ENCODE measurements at regions not wholly inside any gene's neighbourhood (a gene's known extent, or its start where the extent isn't known, plus 50 kb on each side); places are given as distances from the start of the nearest gene placed in this dataset.
"Not testable (repeated sequence)": the region's sequence is repeated elsewhere in the genome, so short reads cannot be mapped to it uniquely, and the experiment has no call there.

DNA sequence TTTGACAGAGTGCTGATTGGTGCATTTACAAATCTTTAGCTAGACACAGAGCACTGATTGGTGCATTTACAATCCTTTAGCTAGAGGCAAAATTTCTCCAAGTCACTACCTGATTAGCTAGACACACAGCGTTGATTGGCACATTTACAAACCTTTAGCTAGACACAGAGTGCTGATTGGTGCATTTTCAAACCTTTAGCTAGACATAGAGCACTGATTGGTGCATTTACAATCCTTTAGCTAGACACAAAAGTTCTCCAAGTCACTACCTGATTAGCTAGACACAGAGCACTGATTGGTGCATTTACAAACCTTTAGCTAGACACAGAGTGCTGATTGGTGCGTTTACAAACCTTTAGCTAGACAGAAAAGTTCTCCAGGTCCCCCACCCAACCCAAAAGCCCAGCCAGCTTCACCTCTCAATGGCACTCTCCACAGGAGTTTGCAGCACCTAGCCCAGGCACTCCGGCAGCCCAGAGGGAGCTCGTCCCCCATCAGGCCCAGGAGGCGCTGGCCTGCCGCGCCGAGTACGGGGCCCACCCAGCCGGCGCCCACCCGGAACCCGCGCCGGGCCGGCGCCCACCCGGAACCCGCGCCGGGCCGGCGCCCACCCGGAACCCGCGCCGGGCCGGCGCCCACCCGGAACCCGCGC lies 241.8 kb downstream of the ASXL3 start:
- TF ChIP-seq POLR2A (IDR thresholded peaks at IDR 0.05; ENCODE audit: low read depth, low read length); TAF1 (IDR thresholded peaks at IDR 0.05; ENCODE audit: borderline replicate concordance, low read depth, low read length): not testable (repeated sequence)
